Fibroblast of skin of left biceps (primary cell): ENCODE measurements at regions not wholly inside any gene's neighbourhood (a gene's known extent, or its start where the extent isn't known, plus 50 kb on each side); places are given as distances from the start of the nearest gene placed in this dataset.
"Not testable (repeated sequence)": the region's sequence is repeated elsewhere in the genome, so short reads cannot be mapped to it uniquely, and the experiment has no call there.

Experiments used
- DNase-seq, 2 experiments: peaks; one replicate each; pipeline ENCODE4 v3.0.0-alpha.2; 2013; ENCODE audit warnings: low read depth in 2 of 2

- DNase-seq: no peak
Observed at GRCh38 chr4:131450572-131451209, 1698.4 kb upstream of the PCDH10 start.

DNA sequence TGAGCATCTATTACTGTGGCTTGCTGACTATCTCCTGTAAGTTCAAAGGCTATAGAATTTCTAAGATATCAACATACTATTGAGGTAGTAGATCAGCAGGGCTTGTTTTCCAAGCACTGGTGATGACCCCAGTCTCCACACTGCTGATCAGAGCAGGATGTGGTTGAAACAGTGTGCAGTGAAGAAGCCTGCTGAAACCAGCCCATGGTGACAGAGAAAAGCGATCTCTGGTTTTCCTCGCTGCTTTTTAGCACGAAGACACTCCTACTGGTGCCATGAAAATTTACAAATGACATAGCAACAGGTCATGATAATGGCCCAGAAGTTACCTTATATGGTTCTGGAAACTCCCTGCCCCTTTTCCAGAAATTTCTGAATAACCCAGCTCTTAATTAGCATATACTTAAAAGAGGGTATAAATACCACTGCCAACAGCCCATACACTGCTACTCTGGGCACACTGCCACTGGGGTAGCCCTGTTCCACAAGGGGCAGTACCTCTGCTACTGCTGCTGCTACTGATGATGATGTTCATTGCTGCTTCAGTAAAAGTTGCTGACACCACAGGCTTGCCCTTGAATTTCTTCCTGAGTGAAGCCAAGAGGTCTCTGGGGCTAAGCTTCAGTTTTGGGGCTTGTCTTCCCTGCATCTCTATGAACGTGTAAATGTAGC, 1689.5 kb upstream of the PCDH10 start:
- DNase-seq: no peak

DNA sequence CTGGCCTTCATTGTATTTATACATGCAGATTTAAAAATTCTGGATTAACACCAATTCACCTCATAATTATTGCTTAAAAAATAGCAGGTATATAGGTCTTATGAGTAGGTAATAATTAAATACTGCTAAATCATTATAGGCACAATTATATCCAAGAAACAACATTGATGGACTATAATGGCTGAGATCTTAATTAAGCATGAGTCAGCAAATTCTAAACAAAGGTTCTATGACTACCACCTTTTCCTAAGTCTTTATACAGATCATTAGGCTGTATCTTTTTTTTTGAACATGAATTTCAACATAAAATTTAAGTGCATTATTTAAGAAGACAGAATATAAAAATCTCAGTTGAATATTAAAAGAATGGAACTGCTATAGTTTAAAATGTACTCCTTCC, 1678.7 kb upstream of the PCDH10 start:
- DNase-seq: no peak

DNA sequence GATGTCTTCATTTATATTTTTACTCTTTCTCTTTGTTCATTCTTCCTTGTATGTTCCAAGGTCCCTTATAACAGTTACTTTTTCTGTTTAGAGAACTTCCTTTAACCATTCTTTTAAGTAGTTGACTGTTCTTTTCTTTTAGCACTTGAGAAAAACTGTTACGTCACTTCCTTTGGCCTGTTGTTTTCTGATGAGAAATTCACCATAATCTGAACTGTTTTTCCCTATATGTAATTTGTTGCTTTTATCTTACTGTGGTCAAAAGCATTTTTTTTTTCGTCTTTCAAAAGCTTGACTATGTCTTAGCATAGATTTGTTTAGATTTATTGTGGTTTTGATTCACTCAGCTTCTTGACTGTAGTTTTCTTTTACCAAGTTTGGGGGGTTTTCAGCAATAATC, 1660.3 kb upstream of the PCDH10 start:
- DNase-seq: no peak

GRCh38 chr4:131496211-131496610, 1652.9 kb upstream of the PCDH10 start:
- DNase-seq: not testable (repeated sequence)

GRCh38 chr4:131499141-131499873, 1649.8 kb upstream of the PCDH10 start:
- DNase-seq: peak; percentile 50 to 55

DNA sequence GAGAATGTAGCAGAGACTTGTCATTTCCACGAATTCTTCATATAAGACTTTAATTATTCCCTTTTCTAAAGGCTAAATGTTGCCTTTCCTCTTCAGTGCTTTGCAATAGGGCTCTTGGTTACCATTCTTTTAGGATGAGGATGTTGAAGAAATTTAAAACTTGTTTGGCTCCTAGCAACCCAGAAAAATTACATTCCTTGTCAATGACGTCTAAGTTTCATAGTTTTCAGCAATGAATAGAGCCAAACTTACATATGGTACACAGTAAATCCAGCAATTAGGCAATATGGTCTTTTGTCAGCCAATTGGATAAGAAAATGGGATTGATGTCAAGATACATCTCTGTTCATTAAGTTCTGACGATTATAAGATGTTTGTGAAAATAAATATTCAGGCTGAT, 1639.6 kb upstream of the PCDH10 start:
- peak; percentile 28 to 49 for DNase-seq

DNA sequence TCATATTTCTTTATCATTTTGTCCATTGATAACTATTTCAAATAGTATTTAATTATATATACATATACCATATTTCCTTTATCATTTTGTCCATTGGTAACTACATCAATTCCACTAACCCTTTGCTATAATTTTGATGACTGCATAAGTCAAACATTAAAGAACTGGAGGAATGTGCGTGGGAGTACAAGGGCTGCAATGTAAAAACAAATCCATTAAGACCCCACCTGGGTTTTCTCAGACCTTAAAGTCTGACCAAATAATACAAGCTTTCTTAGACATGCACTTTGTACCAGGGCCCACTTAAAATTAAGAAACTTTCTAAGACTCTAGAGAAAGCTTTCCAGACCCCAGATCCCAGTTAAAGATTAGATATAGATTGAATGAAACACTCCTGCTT, 1622.4 kb upstream of the PCDH10 start:
- no peak for DNase-seq

GRCh38 chr4:131531087-131531486, 1618.0 kb upstream of the PCDH10 start:
- no peak for DNase-seq

- no peak for DNase-seq
Observed at GRCh38 chr4:131534944-131535645, 1614.0 kb upstream of the PCDH10 start.

DNA sequence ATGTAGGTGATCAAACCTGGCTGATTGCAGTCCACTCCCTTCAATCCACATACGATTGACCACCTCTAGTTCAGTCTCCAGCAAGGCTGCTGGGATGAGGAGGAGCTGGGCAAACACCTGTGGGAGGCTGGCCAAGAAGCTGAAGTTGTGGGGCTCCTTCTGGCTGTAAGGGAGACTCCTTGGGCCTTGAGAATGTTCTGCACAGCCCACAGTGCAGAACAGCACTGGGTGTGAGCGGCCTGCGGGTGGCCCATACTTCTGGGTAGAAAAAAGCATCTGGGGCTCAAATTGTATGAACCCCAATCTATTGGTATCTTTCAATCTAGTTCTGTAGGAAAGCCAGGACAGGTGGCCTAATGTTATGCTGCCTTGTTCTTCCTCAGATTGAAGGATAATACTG, 1608.8 kb upstream of the PCDH10 start:
- DNase-seq: no peak

DNA sequence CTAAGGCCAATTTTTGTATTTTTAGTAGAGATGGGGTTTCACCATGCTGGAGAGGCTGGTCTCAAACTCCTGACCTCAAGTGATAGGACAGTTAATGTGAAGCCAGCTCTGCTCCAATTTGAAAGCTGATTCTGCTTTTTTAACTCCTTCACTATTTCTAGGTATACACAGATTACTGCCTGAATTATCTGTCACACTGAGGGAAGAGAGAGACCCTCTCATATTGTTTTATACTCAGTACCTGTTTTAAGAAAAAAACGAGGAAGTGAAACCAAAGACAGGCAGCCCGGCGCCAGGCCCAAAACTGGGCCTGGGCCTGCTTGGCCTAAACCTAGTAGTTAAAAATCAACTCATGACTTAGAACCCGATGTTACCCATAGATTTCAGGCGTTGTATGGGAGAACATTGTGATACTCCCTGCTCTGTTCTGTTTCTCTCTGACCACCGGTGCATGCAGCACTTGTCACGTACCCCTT, 1601.5 kb upstream of the PCDH10 start:
- no peak for DNase-seq

GRCh38 chr4:131551306-131551705, 1597.8 kb upstream of the PCDH10 start:
- no peak for DNase-seq

- no peak for DNase-seq
Observed at GRCh38 chr4:131566026-131566425, 1583.1 kb upstream of the PCDH10 start.

GRCh38 chr4:131584587-131584986, 1564.5 kb upstream of the PCDH10 start:
- DNase-seq: no peak

- no peak for DNase-seq
Observed at GRCh38 chr4:131595140-131595539, 1554.0 kb upstream of the PCDH10 start.

GRCh38 chr4:131603705-131604104, 1545.4 kb upstream of the PCDH10 start:
- no peak for DNase-seq

- no peak for DNase-seq
Observed at GRCh38 chr4:131609039-131609438, 1540.1 kb upstream of the PCDH10 start.

GRCh38 chr4:131610517-131610916, 1538.6 kb upstream of the PCDH10 start:
- peak; percentile 47 to 53 for DNase-seq

DNA sequence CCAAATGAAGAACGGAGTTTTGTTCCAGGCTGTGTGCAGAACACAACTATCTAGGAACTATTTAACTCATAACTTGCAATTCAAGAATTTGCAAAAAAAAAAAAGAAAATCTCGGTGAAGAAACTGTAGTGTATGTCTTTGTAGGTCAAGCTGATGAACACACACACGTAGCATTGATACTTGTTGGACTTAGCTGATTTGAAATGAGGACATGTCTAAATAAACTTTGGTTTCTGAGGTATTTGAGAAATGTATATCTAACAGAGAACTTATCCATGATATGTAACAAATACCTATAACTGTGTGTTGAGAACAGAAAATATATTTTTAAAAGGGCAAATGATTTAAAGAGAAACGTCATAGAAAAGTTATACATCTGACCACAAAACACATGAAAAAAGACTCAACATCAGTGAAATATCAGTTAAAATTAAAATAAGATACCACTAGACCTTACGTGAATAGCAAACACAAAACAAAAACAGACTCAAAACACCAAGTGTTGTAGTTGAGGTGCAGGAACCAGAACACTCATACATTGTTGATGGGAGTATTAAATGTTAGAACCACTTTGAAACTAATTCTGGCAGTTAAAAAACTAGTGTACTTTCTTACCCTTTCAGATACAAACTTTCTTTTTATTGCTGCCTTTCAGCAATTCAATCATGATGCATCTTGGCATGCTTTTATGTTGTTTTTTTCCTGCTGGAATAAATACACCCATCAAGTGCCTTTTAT, 1535.8 kb upstream of the PCDH10 start:
- DNase-seq: no peak

DNA sequence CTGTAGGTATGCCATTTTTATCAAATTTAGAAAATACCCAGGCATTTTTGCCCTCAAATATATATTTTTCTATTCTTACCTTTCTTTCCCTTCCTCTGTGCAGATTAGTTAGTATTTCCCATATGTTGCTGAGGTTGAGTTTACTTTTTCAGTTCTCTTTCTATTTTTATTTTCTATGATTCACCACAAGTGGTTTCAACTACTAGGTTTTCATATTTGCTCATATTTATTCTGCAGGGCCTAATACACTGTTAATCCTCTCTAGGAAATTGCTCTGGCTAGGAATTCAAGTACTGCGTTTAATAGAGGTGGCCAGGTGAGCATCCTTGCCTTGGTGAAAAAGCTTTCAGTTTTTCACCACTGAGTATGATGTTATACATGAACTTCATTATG, 1535.3 kb upstream of the PCDH10 start:
- DNase-seq: no peak

DNA sequence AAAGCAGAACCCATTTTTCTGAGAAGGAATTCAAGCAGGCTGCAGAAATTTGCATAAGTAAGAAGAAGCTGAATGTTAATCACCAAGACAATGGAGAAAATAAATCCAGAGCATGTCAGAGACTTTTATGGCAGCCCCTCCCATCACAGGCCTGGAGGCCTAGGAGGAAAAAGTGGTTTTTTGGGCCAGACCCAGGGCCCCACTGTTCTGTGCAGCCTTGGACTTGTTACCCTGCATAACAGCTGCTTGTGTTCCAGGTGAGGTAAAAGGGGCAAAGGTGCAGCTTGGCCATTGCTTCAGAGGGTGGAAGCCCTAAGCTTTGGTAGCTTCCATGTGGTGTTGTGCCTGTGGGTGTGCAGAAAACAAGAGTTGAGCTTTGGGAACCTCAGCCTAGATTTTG, 1516.2 kb upstream of the PCDH10 start:
- DNase-seq: no peak
